B cell (primary cell): ENCODE measurements at regions not wholly inside any gene's neighbourhood (a gene's known extent, or its start where the extent isn't known, plus 50 kb on each side); places are given as distances from the start of the nearest gene placed in this dataset.

Source experiments
- ATAC-seq: fragments of 200-7000 bp; cut with Tn5 transposase; one replicate; pipeline ENCODE4 v1.10.0; 2021; ENCODE audit warnings: low read depth, mild to moderate bottlenecking, moderate number of reproducible peaks, moderate library complexity
- CTCF ChIA-PET: fragments of 350-600 bp; sonication (Branson Sonifier 250); formaldehyde crosslinking; loops from one replicate; lab custom pipeline; 2021; ENCODE audit warnings: antibody characterized with exemption, inconsistent platforms; lab: Charles Lee
- POLR2A ChIA-PET: fragments of 350-600 bp; sonication (Branson Sonifier 250); formaldehyde crosslinking; loops from one replicate; lab custom pipeline; 2021; ENCODE audit warnings: antibody characterized with exemption; lab: Charles Lee
- DNase-seq: peaks from one replicate; pipeline ENCODE4 v3.0.0; 2013
- H2AFZ ChIP-seq: 2 replicates; pipeline ENCODE4 v1.6.1; 2012; ENCODE audit warnings: mild to moderate bottlenecking, low read depth, low read length; ENCODE audit not compliant: insufficient read depth, poor library complexity, severe bottlenecking
- H3K27ac ChIP-seq, 2 donors: 1 replicate in 1 of 2; 2 replicates in 1 of 2; pipeline ENCODE4 v1.5.1; 2012 to 2013; ENCODE audit warnings: low read length in 2 of 2, mild to moderate bottlenecking in 2 of 2, moderate library complexity in 1 of 2
- H3K27me3 ChIP-seq, 4 experiments: fragments of 200-600 bp in 1 of 4; sonication (generic) in 1 of 4; replicated peaks in 1 of 4; 1 replicate in 2 of 4; 2 replicates in 2 of 4; pipeline versions ENCODE4 v1.6.1 to v1.7.0; 2013 to 2016; ENCODE audit warnings: low read length in 3 of 4, mild to moderate bottlenecking in 2 of 4, mixed read lengths in 1 of 4, moderate library complexity in 1 of 4; ENCODE audit not compliant: insufficient read depth in 4 of 4, control insufficient read depth in 3 of 4; ENCODE audit errors: control extremely low read depth in 1 of 4
- H3K36me3 ChIP-seq, 2 experiments: replicated peaks in 1 of 2; 1 replicate in 1 of 2; 2 replicates in 1 of 2; pipeline versions ENCODE4 v1.6.1 to v1.7.1; 2013; ENCODE audit warnings: low read length in 1 of 2; ENCODE audit not compliant: insufficient read depth in 2 of 2, control insufficient read depth in 1 of 2; ENCODE audit errors: control extremely low read depth in 1 of 2, extremely low read depth in 1 of 2
- H3K4me1 ChIP-seq, 2 donors: fragments of 200-600 bp in 1 of 2; sonication (generic) in 1 of 2; 1 replicate in 1 of 2; 2 replicates in 1 of 2; pipeline versions ENCODE4 v1.5.1 to v1.6.1; 2013 to 2017; ENCODE audit warnings: low read length in 2 of 2; ENCODE audit not compliant: control insufficient read depth in 2 of 2, insufficient read depth in 2 of 2
- H3K4me2 ChIP-seq: replicated peaks from 2 replicates; pipeline ENCODE3; 2012; ENCODE audit warnings: mild to moderate bottlenecking, low read depth, low read length; ENCODE audit not compliant: poor library complexity, severe bottlenecking
- H3K4me3 ChIP-seq, 5 experiments: fragments of 200-600 bp in 1 of 5; sonication (generic) in 1 of 5; 1 replicate in 3 of 5; 2 replicates in 2 of 5; pipeline versions ENCODE4 v1.5.1 to v1.7.0; 2011 to 2016; ENCODE audit warnings: low read length in 4 of 5, mild to moderate bottlenecking in 4 of 5, low read depth in 2 of 5, control low read depth in 1 of 5, moderate library complexity in 1 of 5; ENCODE audit not compliant: insufficient read depth in 1 of 5; ENCODE audit errors: control extremely low read depth in 1 of 5, extremely low read depth in 1 of 5
- H3K79me2 ChIP-seq: fragments of 200-600 bp; sonication (generic); one replicate; pipeline ENCODE4 v1.6.0; 2016; ENCODE audit warnings: low read length; ENCODE audit not compliant: control insufficient read depth, insufficient read depth
- H3K9ac ChIP-seq: fragments of 200-600 bp; sonication (generic); 2 replicates; pipeline ENCODE4 v1.6.1; 2017; ENCODE audit warnings: mild to moderate bottlenecking, low read length, moderate library complexity
- H3K9me3 ChIP-seq, 3 donors: one replicate each; pipeline versions ENCODE4 v1.6.1 to v1.7.1; 2013; ENCODE audit warnings: low read length in 2 of 3; ENCODE audit not compliant: control insufficient read depth in 2 of 3, insufficient read depth in 1 of 3; ENCODE audit errors: control extremely low read depth in 1 of 3
- H4K20me1 ChIP-seq: 2 replicates; pipeline ENCODE4 v1.6.0; 2012; ENCODE audit warnings: mild to moderate bottlenecking, low read length; ENCODE audit not compliant: insufficient read depth, control insufficient read depth, poor library complexity, severe bottlenecking
- H3K27ac Mint-ChIP-seq: one replicate; pipeline ENCODE4 v1.8.0; 2021; ENCODE audit warnings: mixed read lengths
- H3K27me3 Mint-ChIP-seq: one replicate; pipeline ENCODE4 v1.8.0; 2021; ENCODE audit warnings: mixed read lengths
- H3K4me1 Mint-ChIP-seq: one replicate; pipeline ENCODE4 v1.8.0; 2021; ENCODE audit warnings: mixed read lengths
- H3K4me3 Mint-ChIP-seq: one replicate; pipeline ENCODE4 v1.8.0; 2021; ENCODE audit warnings: mixed read lengths
- H3K9me3 Mint-ChIP-seq: one replicate; pipeline ENCODE4 v1.8.0; 2022; ENCODE audit warnings: mixed read lengths; ENCODE audit not compliant: insufficient read depth
- EZH2 ChIP-seq: IDR thresholded peaks from 2 replicates; pipeline ENCODE4 v1.6.1; 2012; ENCODE audit warnings: borderline replicate concordance, low read depth, mild to moderate bottlenecking, moderate library complexity, low read length; ENCODE audit not compliant: insufficient read depth, poor library complexity, severe bottlenecking
- WGBS: methylation state at CpG from one replicate; pipeline ENCODE4 v1.1.5; 2013; ENCODE audit warnings: missing lambda C conversion rate; ENCODE audit not compliant: insufficient coverage; 5-methylcytosine and 5-hydroxymethylcytosine counted together
- intact Hi-C: fragments of 100-400 bp; cut with micrococcal nuclease; formaldehyde crosslinking; loops from one replicate; pipeline ENCODE4 v1.10.0; 2022
- TF ChIP-seq, protein P1 (sequence below): fragments of 200-600 bp; IDR thresholded peaks from one replicate; pipeline ENCODE4 v1.8.0; 2022; ENCODE audit warnings: antibody characterized with exemption, mild to moderate bottlenecking

DNA sequence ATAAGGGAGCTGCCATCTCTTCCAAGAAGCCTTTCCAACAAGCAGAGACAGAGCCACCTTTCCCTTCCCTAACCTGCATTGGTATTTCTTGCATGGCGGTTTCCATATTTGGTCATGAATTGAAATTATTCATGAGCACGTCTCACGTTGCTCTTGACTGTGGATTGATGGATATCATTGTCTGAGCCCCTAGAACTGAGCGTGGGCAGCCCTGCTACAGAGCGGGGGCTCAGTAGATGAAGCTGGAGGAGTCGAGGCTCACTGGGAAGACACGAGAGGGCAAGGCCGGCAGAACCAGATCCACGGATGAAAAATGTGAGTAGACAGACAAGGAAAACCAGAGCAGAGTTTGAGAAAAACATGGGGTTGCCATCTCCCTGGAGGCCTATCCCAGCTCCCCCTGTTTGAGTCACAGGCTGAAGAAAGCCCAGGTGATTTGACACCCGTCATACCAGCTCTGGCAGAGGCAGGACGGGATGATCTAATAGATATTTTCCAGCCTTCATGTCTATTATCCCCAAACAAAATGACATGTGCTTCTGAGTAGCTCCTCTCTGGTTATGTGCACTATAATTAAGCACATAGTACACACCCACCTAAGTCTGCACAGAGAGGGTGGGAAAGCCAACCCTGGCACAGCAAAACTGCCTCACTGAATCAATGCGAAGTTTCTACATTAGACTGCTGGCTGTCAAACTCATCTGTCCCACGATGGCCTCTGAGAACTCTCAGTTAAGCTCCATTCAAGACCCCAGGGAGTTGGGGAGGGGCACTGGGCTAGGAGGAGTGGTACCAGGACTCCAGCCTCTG, 363.5 kb upstream of the KLHL29 start:
- Histone ChIP-seq H3K9me3 (peaks cover 0 to 4% (median 0%) of the 10 kb centered on the region in 3 donors), H3K27ac (no peak overlapping the region), H3K36me3 (no peaks in the 10 kb centered on the region), H3K4me1 (no peaks in the 10 kb centered on the region), H3K79me2 (no peaks in the 10 kb centered on the region), H4K20me1 (no peaks in the 10 kb centered on the region), H3K9ac (no peak overlapping the region), H3K4me3 (no peak overlapping the region), H3K4me2 (no peak overlapping the region), H3K27me3 (no peaks in the 10 kb centered on the region), H2AFZ (no peak overlapping the region)
- Mint-ChIP-seq H3K4me3 (no peak overlapping the region), H3K4me1 (no peaks in the 10 kb centered on the region), H3K9me3 (no peaks in the 10 kb centered on the region), H3K27ac (no peak overlapping the region), H3K27me3 (peaks cover 5% of the 10 kb centered on the region)
- intact Hi-C loops, result no loop called here
- TF ChIP-seq, protein P1, sequence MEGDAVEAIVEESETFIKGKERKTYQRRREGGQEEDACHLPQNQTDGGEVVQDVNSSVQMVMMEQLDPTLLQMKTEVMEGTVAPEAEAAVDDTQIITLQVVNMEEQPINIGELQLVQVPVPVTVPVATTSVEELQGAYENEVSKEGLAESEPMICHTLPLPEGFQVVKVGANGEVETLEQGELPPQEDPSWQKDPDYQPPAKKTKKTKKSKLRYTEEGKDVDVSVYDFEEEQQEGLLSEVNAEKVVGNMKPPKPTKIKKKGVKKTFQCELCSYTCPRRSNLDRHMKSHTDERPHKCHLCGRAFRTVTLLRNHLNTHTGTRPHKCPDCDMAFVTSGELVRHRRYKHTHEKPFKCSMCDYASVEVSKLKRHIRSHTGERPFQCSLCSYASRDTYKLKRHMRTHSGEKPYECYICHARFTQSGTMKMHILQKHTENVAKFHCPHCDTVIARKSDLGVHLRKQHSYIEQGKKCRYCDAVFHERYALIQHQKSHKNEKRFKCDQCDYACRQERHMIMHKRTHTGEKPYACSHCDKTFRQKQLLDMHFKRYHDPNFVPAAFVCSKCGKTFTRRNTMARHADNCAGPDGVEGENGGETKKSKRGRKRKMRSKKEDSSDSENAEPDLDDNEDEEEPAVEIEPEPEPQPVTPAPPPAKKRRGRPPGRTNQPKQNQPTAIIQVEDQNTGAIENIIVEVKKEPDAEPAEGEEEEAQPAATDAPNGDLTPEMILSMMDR, result no peak
- no peak for TF ChIP-seq EZH2
- no peak for DNase-seq
- ChIA-PET CTCF (no interaction called here), POLR2A (no interaction called here)
- 87% methylated on average over 12 of the region's 13 CpGs for WGBS
- no peak for ATAC-seq

DNA sequence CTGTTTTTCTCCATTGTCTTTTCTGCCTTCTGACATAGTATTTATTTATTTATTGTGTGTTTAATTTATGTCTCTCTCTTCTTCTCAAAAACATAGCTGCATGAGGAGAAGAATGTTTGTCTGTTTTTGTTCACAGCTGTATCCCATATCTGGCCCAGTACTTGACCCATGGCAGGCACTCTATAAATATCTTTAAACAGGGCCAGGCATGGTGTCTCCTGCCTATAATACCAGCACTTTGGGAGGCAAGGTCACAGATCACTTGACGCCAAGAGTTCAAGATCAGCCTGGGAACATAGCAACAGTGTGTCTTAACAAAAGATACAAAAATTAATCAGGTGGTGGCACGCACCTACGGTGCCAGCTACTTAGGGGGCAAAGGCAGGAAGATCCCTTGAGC, 361.3 kb upstream of the KLHL29 start:
- ChIA-PET CTCF (no interaction called here), POLR2A (no interaction called here)
- no peak for TF ChIP-seq EZH2
- TF ChIP-seq, protein P1, result no peak
- Histone ChIP-seq H3K36me3 (no peaks in the 10 kb centered on the region), H3K79me2 (no peaks in the 10 kb centered on the region), H3K27me3 (peaks cover 0 to 3% (median 0%) of the 10 kb centered on the region in 4 experiments), H4K20me1 (no peaks in the 10 kb centered on the region), H3K4me3 (no peak overlapping the region), H3K9me3 (peaks cover 0 to 4% (median 0%) of the 10 kb centered on the region in 3 donors), H3K9ac (no peak overlapping the region), H2AFZ (no peak overlapping the region), H3K4me1 (no peaks in the 10 kb centered on the region), H3K4me2 (no peak overlapping the region), H3K27ac (no peak overlapping the region)
- ATAC-seq (no peak), DNase-seq (no peak)
- WGBS, result 60% methylated on average over 3 of the region's 3 CpGs
- intact Hi-C loops, result no loop called here
- Mint-ChIP-seq H3K27me3 (peaks cover 5% of the 10 kb centered on the region), H3K4me3 (no peak overlapping the region), H3K9me3 (no peaks in the 10 kb centered on the region), H3K27ac (no peak overlapping the region), H3K4me1 (no peaks in the 10 kb centered on the region)
